PC-9 (cell line): ENCODE measurements at regions not wholly inside any gene's neighbourhood (a gene's known extent, or its start where the extent isn't known, plus 50 kb on each side); places are given as distances from the start of the nearest gene placed in this dataset.

Experiments used
- EZH2 ChIP-seq: fragments of 200-600 bp; sonication (generic); IDR thresholded peaks from 2 replicates; pipeline ENCODE4 v1.8.0; 2017; ENCODE audit warnings: antibody characterized with exemption, low read depth
- TF ChIP-seq, protein P1 (sequence below): fragments of 200-600 bp; sonication (generic); conservative IDR thresholded peaks from 2 replicates; pipeline ENCODE4 v1.6.1; 2017; ENCODE audit warnings: mixed run types, antibody characterized with exemption, mild to moderate bottlenecking, moderate library complexity

DNA sequence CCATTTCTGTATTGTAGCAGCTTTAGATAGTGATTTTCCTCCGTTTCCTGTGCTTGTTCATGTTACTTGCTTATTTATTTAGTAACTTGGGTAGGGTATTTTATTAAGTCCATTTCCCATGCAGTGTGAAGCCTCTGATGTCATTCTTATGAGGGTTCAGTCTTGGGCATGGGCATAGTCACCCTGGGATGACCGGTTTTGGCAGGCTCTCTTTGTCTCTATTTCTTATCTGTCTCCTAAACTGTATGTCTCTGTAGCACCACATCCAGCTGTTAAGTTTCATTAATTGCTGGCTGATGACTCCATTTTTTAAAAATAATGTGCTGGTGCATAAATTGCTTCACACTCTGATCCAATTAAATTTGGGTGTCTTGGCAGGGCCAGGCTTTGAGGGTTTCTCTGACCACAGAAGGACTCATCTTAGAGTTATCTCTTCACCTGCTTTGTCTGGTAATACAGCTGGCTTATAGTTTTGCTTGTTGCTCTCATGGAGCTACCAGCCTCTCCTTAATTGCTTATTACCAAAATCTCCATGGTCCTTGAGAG lies 173.3 kb upstream of the VLDLR start:
- TF ChIP-seq, protein P1, sequence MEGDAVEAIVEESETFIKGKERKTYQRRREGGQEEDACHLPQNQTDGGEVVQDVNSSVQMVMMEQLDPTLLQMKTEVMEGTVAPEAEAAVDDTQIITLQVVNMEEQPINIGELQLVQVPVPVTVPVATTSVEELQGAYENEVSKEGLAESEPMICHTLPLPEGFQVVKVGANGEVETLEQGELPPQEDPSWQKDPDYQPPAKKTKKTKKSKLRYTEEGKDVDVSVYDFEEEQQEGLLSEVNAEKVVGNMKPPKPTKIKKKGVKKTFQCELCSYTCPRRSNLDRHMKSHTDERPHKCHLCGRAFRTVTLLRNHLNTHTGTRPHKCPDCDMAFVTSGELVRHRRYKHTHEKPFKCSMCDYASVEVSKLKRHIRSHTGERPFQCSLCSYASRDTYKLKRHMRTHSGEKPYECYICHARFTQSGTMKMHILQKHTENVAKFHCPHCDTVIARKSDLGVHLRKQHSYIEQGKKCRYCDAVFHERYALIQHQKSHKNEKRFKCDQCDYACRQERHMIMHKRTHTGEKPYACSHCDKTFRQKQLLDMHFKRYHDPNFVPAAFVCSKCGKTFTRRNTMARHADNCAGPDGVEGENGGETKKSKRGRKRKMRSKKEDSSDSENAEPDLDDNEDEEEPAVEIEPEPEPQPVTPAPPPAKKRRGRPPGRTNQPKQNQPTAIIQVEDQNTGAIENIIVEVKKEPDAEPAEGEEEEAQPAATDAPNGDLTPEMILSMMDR = no peak
- no peak for TF ChIP-seq EZH2
